ENCODE measurements at regions not wholly inside any gene's neighbourhood (a gene's known extent, or its start where the extent isn't known, plus 50 kb on each side); places are given as distances from the start of the nearest gene placed in this dataset.

GRCh38 chr1:59101518-59101917, 195.4 kb upstream of the FGGY start:
- no peak for DNase-seq

DNA sequence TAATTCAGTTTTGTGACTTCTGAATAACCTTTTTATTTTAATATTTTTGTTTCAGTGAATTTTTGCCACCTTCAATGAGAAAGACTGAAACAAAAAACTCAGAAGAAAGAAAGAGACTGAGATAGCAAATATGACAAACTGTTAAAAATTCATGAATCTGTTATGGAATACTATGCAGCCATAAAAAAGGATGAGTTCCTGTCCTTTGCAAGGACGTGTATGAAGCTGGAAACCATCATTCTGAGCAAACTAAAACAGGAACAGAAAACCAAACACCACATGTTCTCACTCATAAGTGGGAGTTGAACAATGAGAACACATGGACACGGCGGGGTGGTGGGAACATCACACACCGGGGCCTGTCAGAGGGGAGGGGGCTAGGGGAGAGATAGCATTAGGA, 193.4 kb upstream of the FGGY start:
- DNase-seq: no peak

DNA sequence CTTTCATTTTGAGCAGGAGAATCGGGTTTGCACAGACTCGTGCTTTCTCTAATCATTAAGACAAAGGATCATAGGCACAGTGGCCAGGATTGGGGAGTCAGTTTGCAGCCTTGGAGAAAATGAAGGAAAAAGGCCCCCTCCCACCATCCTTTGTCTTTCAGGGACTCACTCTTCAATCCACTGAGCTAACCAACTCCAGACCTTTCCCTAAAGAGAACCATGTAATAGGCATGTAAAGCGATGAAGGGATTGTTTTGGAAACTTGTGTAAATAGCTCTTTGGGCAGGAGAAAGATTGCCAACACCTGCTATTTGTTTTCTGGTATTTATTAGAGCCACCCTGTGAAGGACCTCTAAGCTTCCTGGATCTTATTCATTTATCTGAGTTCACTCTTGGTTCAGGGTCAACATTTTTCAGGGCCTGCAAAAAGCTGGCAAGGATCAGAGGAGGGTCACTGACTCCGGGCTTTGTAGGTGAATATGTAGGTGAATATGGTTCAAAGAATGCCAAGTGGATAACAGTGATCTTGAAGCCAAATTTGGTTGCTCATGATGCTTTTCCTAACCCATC, 192.6 kb upstream of the FGGY start:
- no peak for DNase-seq

- DNase-seq: no peak
Measured at GRCh38 chr1:59105548-59106507, 191.1 kb upstream of the FGGY start.

DNA sequence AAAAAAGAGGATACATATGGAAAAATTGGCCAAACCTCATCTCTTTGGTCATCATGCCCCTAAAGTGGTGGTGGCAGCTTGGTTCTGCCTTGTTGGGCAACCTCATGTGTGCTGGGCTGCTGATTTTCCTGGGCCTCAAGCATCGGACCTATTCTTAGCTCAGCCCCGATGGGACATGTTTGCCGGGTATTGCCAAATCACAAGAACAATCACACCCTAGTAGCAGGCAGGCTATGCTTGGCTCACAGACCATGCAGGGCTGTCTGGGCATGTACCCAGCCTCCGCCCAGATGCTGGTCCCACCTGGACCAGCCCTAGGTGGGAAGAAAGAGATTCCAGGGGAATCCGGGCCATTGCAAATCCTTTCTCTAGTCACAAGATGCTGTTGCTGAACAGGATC, 189.4 kb upstream of the FGGY start:
- no peak for DNase-seq

GRCh38 chr1:59107916-59108315, 189.0 kb upstream of the FGGY start:
- no peak for DNase-seq

DNA sequence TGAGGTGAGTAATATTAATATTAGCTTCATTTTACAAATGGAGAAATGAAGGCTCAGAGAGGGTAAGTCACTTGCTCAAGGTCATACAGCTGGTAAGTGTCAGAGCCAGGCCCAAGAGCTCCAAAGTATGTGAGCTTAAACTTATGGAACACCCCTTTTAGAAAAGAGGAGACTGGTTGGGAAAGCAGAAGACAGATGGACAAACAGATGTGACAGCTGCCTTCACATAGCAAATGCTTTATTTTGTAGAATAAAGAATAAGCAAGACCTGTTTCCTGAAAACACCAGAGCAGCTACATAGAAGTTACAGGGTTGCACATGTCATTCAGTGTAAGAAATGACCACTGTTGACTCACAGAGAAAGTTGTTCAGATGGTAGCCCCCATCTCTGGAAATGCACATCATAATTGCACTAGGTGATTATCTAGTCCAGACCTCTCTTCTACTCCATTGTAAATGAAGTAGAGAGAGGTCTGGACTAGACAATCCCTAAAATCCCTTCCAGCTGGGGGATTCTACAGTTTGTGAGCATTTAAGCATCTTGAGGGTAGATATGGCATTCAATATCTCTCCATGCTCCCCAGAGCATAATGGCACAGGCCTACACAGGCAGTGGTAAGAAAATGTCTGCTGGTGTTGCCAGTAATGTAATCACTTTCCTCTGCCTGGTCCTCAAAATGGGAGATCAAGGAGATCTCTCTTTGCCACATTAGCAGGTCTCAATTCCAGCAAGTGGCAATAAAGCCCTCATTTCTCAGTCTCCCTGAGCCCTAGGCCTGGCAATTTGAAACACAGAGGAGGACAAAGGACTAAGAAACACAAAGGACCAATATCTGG, 188.2 kb upstream of the FGGY start:
- DNase-seq: no peak

DNA sequence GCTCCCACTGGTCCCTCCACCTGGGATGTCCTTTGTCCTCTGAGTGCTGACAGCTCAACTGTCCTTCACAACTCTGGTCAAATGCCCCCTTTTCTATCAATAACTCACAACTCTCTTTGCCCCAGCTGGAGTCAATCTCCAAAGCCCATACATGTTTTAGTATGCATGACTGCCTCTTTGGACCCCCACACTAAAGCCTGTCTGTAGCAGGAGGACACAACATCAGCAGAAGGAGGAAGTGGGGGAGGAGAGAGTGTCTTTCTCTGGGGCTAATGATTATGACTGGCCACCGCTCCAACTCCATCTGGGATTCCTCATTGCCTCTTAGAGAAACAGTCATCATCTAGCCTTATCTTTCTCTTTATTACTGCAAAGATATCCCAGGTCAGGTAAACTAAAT, 186.6 kb upstream of the FGGY start:
- DNase-seq: no peak

- no peak for DNase-seq
Measured at GRCh38 chr1:59113876-59114457, 182.9 kb upstream of the FGGY start.

DNA sequence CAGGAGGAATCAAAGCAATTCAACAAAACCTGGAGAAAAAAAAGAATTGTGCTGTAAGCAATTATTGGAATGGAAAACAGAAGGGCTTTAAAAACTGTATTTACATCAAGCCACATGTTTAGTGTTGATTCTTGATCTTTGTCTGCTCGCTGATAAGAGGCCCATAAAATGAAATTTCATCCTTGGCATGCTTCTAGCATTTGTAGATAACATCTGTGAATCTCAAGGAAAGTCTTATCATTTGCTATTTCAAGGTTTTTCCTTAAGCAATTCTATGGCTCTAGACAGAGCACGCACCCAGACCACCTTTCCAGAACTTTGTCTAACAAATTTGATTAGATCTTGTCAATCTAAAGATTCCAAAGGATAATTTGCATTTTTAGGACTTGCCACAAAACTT, 181.0 kb upstream of the FGGY start:
- no peak for DNase-seq

DNA sequence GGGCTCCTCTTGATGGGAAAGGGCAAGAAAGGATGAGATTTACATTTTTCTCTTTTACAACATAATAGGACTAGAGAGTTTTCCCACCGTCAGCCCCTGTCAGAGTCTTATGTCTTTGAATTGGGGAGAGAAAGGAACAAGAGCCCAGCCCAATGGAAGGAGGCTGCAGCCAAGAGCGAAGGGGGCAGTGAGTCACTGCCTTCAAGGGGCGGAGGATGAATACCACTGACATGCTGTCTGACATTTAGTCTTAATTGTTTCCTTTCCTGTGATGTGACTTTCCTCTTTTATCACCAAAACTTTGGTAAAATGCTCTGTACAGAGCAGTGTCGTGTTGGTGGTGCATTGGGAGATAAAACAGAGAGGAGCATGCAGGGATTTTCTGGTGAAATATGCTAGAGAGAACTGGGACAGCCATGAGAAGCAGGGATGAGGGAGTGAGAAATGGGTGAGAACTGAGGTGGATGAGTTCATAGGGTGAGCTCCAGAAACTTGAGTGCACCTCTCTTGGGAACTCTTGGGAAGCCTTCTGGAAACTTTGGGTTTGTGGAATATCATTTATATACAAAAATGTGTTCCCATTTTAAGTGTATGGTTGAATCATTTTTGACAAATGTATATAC, 179.9 kb upstream of the FGGY start:
- no peak for DNase-seq

GRCh38 chr1:59122527-59122926, 174.4 kb upstream of the FGGY start:
- DNase-seq: no peak

DNA sequence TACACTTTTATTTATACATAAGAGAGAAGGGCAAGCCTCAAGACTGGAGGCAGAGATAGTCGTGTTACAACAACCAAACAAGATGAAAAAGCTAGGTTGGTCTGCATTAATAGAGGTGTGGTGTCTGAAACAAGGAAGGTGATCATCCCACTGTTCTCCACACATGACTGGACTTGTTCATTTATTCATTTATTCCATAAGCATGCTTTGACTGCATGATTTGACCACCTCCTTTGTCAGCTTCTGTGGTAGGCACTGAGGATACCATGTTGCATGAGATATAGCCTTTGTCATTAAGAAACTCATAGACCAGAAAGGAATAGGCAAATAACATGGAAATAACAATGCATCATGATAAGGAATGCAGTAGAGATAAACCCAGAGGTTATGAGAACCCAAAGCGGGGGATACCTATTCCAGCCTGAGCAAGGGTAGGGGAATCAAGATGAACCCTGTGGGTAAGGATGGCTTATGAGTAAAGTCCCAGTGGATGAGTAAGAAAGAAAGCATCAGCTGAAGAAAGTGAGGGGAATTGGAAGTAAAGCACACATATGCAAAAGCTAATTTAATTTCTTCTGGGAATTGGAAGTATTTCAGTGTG, 173.7 kb upstream of the FGGY start:
- DNase-seq: no peak

DNA sequence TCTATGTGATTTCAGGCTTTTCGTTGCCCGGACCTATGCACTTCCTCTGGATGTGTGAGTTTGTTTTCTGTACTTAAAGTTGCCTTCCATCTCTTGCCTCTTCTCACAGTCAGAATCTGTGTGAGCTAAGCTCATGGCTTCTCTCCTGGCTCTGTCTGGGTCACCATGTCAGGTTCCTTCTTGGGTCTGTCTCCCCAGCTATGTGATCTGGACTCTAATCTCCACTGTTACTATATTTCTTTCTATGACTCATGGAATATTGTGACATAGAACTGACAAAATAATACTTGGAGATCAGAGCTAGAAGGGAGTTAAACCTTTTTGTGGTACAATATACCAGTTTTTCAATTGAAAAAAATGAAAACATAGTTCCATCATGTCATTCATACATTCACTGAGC, 172.7 kb upstream of the FGGY start:
- no peak for DNase-seq

- no peak for DNase-seq
Measured at GRCh38 chr1:59125154-59125553, 171.7 kb upstream of the FGGY start.

- DNase-seq: no peak
Measured at GRCh38 chr1:59125676-59126320, 171.1 kb upstream of the FGGY start.

GRCh38 chr1:59126366-59126765, 170.5 kb upstream of the FGGY start:
- no peak for DNase-seq

DNA sequence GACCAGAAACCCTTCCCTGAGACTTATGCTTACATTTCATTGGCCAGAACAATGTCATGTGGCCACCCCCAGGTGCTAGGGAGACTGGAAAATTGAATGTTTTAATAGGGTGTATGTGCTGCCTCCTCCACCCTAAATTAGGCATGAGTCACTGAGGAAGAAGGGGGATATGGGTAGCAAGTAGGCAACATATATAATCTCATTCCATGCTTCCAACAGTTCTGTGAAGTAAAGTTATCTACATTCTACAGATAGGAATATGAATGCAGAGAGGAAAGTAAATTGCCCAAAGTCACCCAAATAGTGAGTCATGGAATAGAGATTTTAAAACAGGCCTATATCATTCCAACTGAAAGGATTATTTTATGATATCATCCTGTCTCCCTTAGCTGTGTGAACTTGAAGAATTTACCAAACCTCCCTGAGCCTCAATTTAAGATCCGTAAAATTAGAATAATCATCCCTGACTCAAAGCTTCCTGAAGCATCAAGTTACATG, 168.6 kb upstream of the FGGY start:
- DNase-seq: no peak

DNA sequence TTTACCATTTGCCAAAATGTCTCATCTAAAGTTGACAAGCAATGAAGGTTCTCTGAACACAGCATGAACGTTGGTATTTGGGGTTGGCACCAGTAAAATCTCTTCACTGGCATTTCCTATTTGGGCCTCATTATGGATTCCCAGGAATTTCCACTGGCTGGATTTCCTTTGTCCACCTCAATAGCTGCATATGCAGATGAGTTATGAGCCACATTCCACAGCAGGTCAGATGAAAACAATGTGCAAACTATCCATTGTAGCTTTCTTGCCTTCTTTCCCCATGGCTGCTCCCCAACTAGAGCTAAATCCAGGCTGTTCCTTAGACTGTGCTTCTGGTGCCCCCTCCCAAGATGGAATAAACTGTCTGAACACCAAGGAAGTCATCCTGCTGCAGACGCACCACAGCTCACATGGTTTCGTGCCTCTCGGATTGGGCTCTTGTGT, 168.1 kb upstream of the FGGY start:
- no peak for DNase-seq

GRCh38 chr1:59132295-59132694, 164.6 kb upstream of the FGGY start:
- no peak for DNase-seq

DNA sequence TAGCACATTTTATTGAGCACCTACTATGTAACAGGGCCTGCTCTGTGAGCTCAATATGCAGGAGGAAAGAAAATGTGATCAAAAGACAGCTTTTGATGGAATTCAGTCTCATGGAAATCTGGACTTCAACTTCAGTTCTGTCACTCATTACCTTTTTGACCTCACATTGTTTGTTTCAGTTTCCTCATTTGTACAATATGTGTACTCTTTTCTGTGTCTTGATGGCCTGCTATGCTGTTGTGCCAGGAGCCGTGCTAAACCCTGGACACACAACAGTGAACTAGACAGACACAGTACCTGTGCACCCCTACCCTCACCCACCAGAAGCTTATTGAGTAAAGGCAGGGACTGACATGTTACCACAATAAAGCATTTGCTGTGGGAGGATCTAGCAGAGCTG, 162.9 kb upstream of the FGGY start:
- no peak for DNase-seq

Data from cortex of kidney (tissue), 1 donor.